ENCODE measurements at regions not wholly inside any gene's neighbourhood (a gene's known extent, or its start where the extent isn't known, plus 50 kb on each side); places are given as distances from the start of the nearest gene placed in this dataset.

- no peaks in the 10 kb centered on the region for H3K27me3 ChIP-seq
- H3K36me3 ChIP-seq: no peaks in the 10 kb centered on the region
- H3K27ac ChIP-seq: no peak overlapping the region
- H3K4me3 ChIP-seq: no peak overlapping the region
- peaks cover 3% of the 10 kb centered on the region for H3K4me1 ChIP-seq (ENCODE audit: low read depth)
- no peak for DNase-seq (ENCODE audit: low read depth in 1 of 2, low spot score in 1 of 2)
- no peak for TF ChIP-seq CTCF (IDR thresholded peaks at IDR 0.05; ENCODE audit: low read depth, low read length)
- H3K9me3 ChIP-seq (ENCODE audit: low read depth): peaks cover 2% of the 10 kb centered on the region
These were observed 50.5 kb upstream of the EPS8L3 start for GRCh38 chr1:109814223-109814622.

All from cardiac muscle cell (in vitro differentiated cells and primary cell).